HepG2 (cell line): ENCODE measurements at regions not wholly inside any gene's neighbourhood (a gene's known extent, or its start where the extent isn't known, plus 50 kb on each side); places are given as distances from the start of the nearest gene placed in this dataset.

Experiments used
- ATAC-seq: fragments of 200-7000 bp; cut with Tn5 transposase; 3 replicates; pipeline ENCODE4 v1.9.1; 2020; ENCODE audit warnings: mild to moderate bottlenecking, moderate library complexity
- BruUV-seq: library from RNA; stranded (reverse); fragments of 400-500 nt; replicated peaks from 2 replicates; lab custom pipeline; 2021; lab: Mats Ljungman, UMichigan
- CTCF ChIA-PET: fragments of 300-600 bp; formaldehyde crosslinking; extraction: SDS; loops from one replicate; lab custom pipeline; 2021; ENCODE audit warnings: low total read pairs, inconsistent platforms, low intra/inter-chr PET ratio; lab: Yijun Ruan, JAX
- POLR2A ChIA-PET: fragments of 350-600 bp; sonication (Branson Sonifier 250); formaldehyde crosslinking; loops from one replicate; lab custom pipeline; 2020; ENCODE audit warnings: antibody characterized with exemption, inconsistent platforms; lab: Yijun Ruan, JAX
- DNase-seq: peaks from one replicate; pipeline ENCODE4 v3.0.0-alpha.2; 2015; ENCODE audit warnings: low spot score
- FAIRE-seq: peaks from 3 replicates; lab custom pipeline; 2011; peaks lifted over from hg19 to GRCh38; lab: Jason Lieb, UNC
- H2AFZ ChIP-seq: one replicate; pipeline ENCODE4 v1.6.1; 2011; ENCODE audit warnings: low read length, inconsistent platforms
- H3K27ac ChIP-seq: fragments of 300-600 bp; 3 replicates; pipeline ENCODE4 v1.8.0; 2011; ENCODE audit warnings: mixed run types, mild to moderate bottlenecking, mixed read lengths, low read length, inconsistent platforms; ENCODE audit not compliant: insufficient read depth; ENCODE audit errors: extremely low read length
- H3K27me3 ChIP-seq, 2 experiments: fragments of 200-600 bp in 1 of 2; 2 replicates in 1 of 2; 3 replicates in 1 of 2; pipeline versions ENCODE4 v1.6.0 to v1.8.0; 2011; ENCODE audit warnings: low read length in 2 of 2, mild to moderate bottlenecking in 2 of 2, moderate library complexity in 2 of 2, inconsistent platforms in 1 of 2; ENCODE audit not compliant: insufficient read depth in 2 of 2, control insufficient read depth in 1 of 2
- H3K36me3 ChIP-seq, 2 experiments: fragments of 200-600 bp in 1 of 2; replicated peaks in 1 of 2; 2 replicates in 1 of 2; 3 replicates in 1 of 2; pipeline versions ENCODE4 v1.5.1 to v1.8.0; 2011; ENCODE audit warnings: low read length in 2 of 2, inconsistent platforms in 1 of 2; ENCODE audit not compliant: insufficient read depth in 2 of 2, control insufficient read depth in 1 of 2
- H3K4me1 ChIP-seq: 2 replicates; pipeline ENCODE4 v1.5.1; 2012; ENCODE audit warnings: low read length, inconsistent platforms; ENCODE audit not compliant: insufficient read depth
- H3K4me2 ChIP-seq: 2 replicates; pipeline ENCODE4 v1.6.0; 2011; ENCODE audit warnings: low read depth, low read length, inconsistent platforms
- H3K4me3 ChIP-seq, 3 experiments: fragments of 200-600 bp in 1 of 3; sonication (generic), shearing (Covaris generic) in 1 of 3; replicated peaks in 1 of 3; 2 replicates each; pipeline ENCODE4 v1.5.1; 2011 to 2016; ENCODE audit warnings: low read length in 3 of 3, inconsistent platforms in 2 of 3, low read depth in 2 of 3, mild to moderate bottlenecking in 2 of 3, control low read depth in 1 of 3, mixed read lengths in 1 of 3; ENCODE audit not compliant: insufficient read depth in 1 of 3
- H3K79me2 ChIP-seq: one replicate; pipeline ENCODE4 v1.6.1; 2011; ENCODE audit warnings: low read length, inconsistent platforms; ENCODE audit not compliant: insufficient read depth
- H3K9ac ChIP-seq: 2 replicates; pipeline ENCODE4 v1.6.0; 2011; ENCODE audit warnings: mild to moderate bottlenecking, low read depth, low read length, inconsistent platforms; ENCODE audit not compliant: insufficient read depth
- H3K9me3 ChIP-seq: 2 replicates; pipeline ENCODE4 v1.5.1; 2012; ENCODE audit warnings: mild to moderate bottlenecking, low read length
- H4K20me1 ChIP-seq: 2 replicates; pipeline ENCODE4 v1.6.0; 2011; ENCODE audit warnings: inconsistent platforms, mild to moderate bottlenecking, low read length, moderate library complexity; ENCODE audit not compliant: insufficient read depth
- ATF7 ChIP-seq, 2 experiments: fragments of 450-650 bp in 1 of 2; sonication (generic) in 1 of 2; formaldehyde crosslinking in 1 of 2; IDR thresholded peaks; 2 replicates each; pipeline versions ENCODE4 v1.4.0 to v1.6.1; 2016 to 2020; ENCODE audit warnings: antibody characterized with exemption in 1 of 2, mild to moderate bottlenecking in 1 of 2, missing genetic modification reagents in 1 of 2
- MIXL1 ChIP-seq: IDR thresholded peaks from 2 replicates; pipeline ENCODE4 v1.6.1; 2016
- MTF1 ChIP-seq: sonication (generic); formaldehyde crosslinking; IDR thresholded peaks from 2 replicates; pipeline ENCODE4 v1.5.0; 2020; ENCODE audit warnings: missing genetic modification reagents
- PRMT3 ChIP-seq: sonication (generic); formaldehyde crosslinking; IDR thresholded peaks from 2 replicates; pipeline ENCODE4 v1.8.1; 2022; ENCODE audit warnings: low read depth, mild to moderate bottlenecking, moderate library complexity, missing genetic modification reagents, borderline replicate concordance
- SIX1 ChIP-seq: sonication (generic); formaldehyde crosslinking; IDR thresholded peaks from 2 replicates; pipeline ENCODE4 v1.4.0; 2020; ENCODE audit warnings: missing genetic modification reagents, borderline replicate concordance
- SMYD3 ChIP-seq: sonication (generic); formaldehyde crosslinking; IDR thresholded peaks from 2 replicates; pipeline ENCODE4 v1.8.1; 2023; ENCODE audit warnings: mild to moderate bottlenecking, missing genetic modification reagents
- TCF7 ChIP-seq: sonication (generic); IDR thresholded peaks from 2 replicates; pipeline ENCODE4 v1.6.1; 2016; ENCODE audit warnings: antibody characterized with exemption, low read depth
- ZMYM2 ChIP-seq: sonication (generic); formaldehyde crosslinking; IDR thresholded peaks from 2 replicates; pipeline ENCODE4 v1.8.0; 2022; ENCODE audit warnings: mild to moderate bottlenecking, missing genetic modification reagents
- ZNF260 ChIP-seq: sonication (generic); formaldehyde crosslinking; IDR thresholded peaks from 2 replicates; pipeline ENCODE4 v1.4.0; 2020; ENCODE audit warnings: missing genetic modification reagents, low read depth, mild to moderate bottlenecking, borderline replicate concordance
- ZNF510 ChIP-seq: sonication (generic); formaldehyde crosslinking; IDR thresholded peaks from 2 replicates; pipeline ENCODE4 v1.4.0; 2020; ENCODE audit warnings: low read depth, mild to moderate bottlenecking, missing genetic modification reagents
- ZNF614 ChIP-seq: IDR thresholded peaks from 2 replicates; pipeline ENCODE4 v1.6.1; 2018; ENCODE audit warnings: missing biosample characterization, missing genetic modification reagents, inconsistent platforms, borderline replicate concordance
- WGBS: methylation state at CpG from one replicate; pipeline ENCODE4 v1.1.6; 2017; ENCODE audit warnings: low lambda C conversion rate; 5-methylcytosine and 5-hydroxymethylcytosine counted together
- in situ Hi-C: cut with HindIII; loops from 2 replicates; pipeline ENCODE4 v1.10.0; 2017; ENCODE audit warnings: low pct_unique_long_range_greater_than_20kb; ENCODE audit not compliant: extremely low pct_ligation_motif_present
- intact Hi-C: fragments of 100-400 bp; cut with micrococcal nuclease; formaldehyde crosslinking; loops from one replicate; pipeline ENCODE4 v1.10.0; 2022; ENCODE audit not compliant: unreplicated experiment
- TF ChIP-seq, protein P1 (sequence below): IDR thresholded peaks from 2 replicates; pipeline ENCODE4 v1.6.1; 2016; ENCODE audit warnings: missing biosample characterization, missing genetic modification reagents, low read depth
- TF ChIP-seq, protein P2 (sequence below): sonication (generic); formaldehyde crosslinking; IDR thresholded peaks from 2 replicates; pipeline ENCODE4 v1.8.0; 2022; ENCODE audit warnings: missing genetic modification reagents, mild to moderate bottlenecking, borderline replicate concordance

GRCh38 chr7:125966278-125967048, 1036.8 kb upstream of the POT1 start:
- TF ChIP-seq ZNF260 (CRISPR knock-in tag) (no peak), MTF1 (no peak), SMYD3 (CRISPR knock-in tag) (no peak), TCF7 (no peak), ZNF510 (CRISPR knock-in tag) (no peak), MIXL1 (CRISPR knock-in tag) (no peak), ATF7 (IDR thresholded peaks at IDR 0.05) (no peak), ATF7 (CRISPR knock-in tag; IDR thresholded peaks at IDR 0.05) (no peak), ZMYM2 (CRISPR knock-in tag) (no peak), ZNF614 (CRISPR knock-in tag) (no peak), PRMT3 (CRISPR knock-in tag) (no peak), SIX1 (CRISPR knock-in tag) (no peak)
- TF ChIP-seq, protein P1, sequence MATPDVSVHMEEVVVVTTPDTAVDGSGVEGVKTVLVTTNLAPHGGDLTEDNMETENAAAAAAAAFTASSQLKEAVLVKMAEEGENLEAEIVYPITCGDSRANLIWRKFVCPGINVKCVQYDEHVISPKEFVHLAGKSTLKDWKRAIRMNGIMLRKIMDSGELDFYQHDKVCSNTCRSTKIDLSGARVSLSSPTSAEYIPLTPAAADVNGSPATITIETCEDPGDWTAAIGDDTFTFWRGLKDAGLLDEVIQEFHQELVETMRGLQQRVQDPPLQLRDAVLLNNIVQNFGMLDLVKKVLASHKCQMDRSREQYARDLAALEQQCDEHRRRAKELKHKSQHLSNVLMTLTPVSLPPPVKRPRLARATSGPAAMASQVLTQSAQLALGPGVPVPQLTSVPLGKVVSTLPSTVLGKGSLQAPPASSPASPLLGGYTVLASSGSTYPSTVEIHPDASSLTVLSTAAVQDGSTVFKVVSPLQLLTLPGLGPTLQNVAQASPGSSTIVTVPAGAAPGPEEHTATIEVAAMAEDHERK (CRISPR knock-in tag): no peak
- TF ChIP-seq, protein P2, sequence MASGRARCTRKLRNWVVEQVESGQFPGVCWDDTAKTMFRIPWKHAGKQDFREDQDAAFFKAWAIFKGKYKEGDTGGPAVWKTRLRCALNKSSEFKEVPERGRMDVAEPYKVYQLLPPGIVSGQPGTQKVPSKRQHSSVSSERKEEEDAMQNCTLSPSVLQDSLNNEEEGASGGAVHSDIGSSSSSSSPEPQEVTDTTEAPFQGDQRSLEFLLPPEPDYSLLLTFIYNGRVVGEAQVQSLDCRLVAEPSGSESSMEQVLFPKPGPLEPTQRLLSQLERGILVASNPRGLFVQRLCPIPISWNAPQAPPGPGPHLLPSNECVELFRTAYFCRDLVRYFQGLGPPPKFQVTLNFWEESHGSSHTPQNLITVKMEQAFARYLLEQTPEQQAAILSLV: no peak
- TF ChIP-seq, all 625 proteins: peak for 0
- WGBS: 0% methylated on average over 1 of the region's 1 CpG
- FAIRE-seq (no peak), DNase-seq (no peak), ATAC-seq (no peak)
- no TSS peak for BruUV-seq
- no peak overlapping the region for H2AFZ ChIP-seq
- no peak overlapping the region for H3K4me2 ChIP-seq
- ChIA-PET CTCF (no interaction called here), POLR2A (no interaction called here)
- no peaks in the 10 kb centered on the region for H3K4me1 ChIP-seq
- intact Hi-C loops (no loop called here), in situ Hi-C loops (no loop called here)
- no peak overlapping the region for H3K27ac ChIP-seq
- no peaks in the 10 kb centered on the region for H4K20me1 ChIP-seq
- H3K79me2 ChIP-seq: no peaks in the 10 kb centered on the region
- H3K27me3 ChIP-seq: no peaks in the 10 kb centered on the region
- no peak overlapping the region for H3K9ac ChIP-seq
- peaks cover 60% of the 10 kb centered on the region for H3K9me3 ChIP-seq
- H3K4me3 ChIP-seq: no peak overlapping the region
- H3K36me3 ChIP-seq: no peaks in the 10 kb centered on the region
